ENCODE measurements at regions not wholly inside any gene's neighbourhood (a gene's known extent, or its start where the extent isn't known, plus 50 kb on each side); places are given as distances from the start of the nearest gene placed in this dataset.

DNA sequence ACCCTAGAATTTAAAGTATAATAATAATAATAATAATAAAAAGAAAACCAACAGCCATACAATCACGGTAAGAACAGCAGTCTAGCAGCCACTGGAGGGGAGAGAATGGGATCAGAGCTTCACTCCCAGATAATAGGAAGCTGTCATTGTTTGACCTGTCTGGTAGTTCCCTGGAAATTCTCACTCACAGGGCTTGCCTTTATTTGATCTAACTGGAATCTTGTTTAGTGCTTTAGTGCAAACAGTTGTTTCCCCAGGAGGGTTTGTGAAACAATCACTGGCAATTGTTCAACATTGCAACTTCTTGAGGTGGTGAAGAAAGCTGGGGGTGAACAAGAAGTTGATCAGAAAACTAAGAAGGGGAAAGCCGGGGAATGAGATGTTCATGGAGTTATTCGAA lies 68.7 kb upstream of the PTCSC3 start:
- no peak for TF ChIP-seq ZFX (IDR thresholded peaks at IDR 0.05)
- TF ChIP-seq, protein P1, sequence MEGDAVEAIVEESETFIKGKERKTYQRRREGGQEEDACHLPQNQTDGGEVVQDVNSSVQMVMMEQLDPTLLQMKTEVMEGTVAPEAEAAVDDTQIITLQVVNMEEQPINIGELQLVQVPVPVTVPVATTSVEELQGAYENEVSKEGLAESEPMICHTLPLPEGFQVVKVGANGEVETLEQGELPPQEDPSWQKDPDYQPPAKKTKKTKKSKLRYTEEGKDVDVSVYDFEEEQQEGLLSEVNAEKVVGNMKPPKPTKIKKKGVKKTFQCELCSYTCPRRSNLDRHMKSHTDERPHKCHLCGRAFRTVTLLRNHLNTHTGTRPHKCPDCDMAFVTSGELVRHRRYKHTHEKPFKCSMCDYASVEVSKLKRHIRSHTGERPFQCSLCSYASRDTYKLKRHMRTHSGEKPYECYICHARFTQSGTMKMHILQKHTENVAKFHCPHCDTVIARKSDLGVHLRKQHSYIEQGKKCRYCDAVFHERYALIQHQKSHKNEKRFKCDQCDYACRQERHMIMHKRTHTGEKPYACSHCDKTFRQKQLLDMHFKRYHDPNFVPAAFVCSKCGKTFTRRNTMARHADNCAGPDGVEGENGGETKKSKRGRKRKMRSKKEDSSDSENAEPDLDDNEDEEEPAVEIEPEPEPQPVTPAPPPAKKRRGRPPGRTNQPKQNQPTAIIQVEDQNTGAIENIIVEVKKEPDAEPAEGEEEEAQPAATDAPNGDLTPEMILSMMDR (conservative IDR thresholded peaks at IDR 0.05): no peak
- H3K27ac ChIP-seq: no peak overlapping the region

DNA sequence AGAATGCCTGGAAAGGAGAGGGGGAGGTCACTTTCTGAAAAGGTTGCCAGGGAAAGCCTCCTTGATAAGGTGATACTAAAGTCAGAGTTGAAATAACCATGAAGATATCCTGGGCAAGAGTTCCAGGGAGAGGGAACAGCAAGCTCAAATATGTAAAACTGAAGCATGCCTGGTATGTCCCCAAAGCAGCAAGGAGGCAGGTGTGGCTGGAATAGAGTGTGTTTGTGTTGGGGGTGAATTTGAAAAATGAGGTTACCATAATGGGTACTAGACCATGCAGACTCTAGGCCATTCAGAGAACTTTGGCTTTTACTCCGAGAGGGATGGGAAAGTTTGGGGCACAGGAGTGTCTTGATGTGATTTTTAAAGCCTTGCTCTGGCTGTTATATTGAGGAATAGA lies 66.7 kb upstream of the PTCSC3 start:
- TF ChIP-seq, protein P1 (conservative IDR thresholded peaks at IDR 0.05): no peak
- no peak for TF ChIP-seq ZFX (IDR thresholded peaks at IDR 0.05)
- H3K27ac ChIP-seq: no peak overlapping the region

DNA sequence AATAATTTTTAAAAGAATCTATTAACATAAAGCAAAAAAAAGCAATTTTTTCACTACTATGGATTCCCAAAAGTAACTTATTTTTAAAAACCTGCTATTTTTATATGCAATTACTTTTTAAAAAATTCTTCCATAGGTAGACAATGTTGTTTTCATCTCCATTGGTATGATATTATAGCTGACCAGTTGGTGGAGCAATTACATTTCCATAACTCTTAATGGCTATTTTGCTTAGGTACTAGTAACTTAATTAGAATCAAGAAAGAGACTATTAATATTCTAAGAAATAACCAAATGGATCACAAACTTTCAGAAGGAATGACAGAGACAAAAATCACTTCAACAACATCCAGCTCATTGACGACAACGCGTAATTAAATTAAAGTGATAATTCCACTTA lies 64.7 kb upstream of the PTCSC3 start:
- no peak for TF ChIP-seq ZFX (IDR thresholded peaks at IDR 0.05)
- TF ChIP-seq, protein P1 (conservative IDR thresholded peaks at IDR 0.05): peak; percentile 54

DNA sequence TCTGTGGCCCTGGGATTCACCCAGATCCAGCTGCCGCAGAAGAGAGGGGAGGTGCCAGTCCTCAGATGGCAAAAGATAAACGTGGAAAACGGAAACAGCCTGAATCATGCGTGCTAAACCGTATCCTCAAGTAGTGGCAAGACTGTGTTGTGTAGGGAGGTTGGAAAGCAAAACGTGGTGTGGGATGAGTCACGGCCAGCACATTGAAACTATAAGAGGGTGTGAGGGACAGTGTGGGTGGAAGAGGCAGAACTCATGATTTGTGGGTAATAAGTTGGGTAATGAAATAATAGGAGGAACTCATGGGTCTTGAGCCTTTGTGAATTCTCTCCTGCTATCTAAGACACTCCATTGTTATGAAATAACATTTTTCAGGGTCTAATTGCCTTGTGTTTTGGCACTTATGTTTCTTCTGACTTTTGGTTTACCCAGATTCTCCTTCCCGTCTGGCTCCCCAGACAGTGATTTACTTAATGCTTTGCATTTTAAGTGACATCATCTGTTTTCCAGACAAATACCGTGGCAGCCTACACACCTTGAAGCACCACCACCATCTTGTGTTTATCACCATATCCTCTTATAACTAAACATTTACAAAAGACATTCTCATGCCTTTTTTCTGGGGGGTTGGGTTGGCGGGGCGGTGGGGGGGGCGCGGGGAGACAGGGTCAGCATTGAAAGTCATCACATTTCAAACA lies 62.3 kb upstream of the PTCSC3 start:
- H3K27ac ChIP-seq: no peak overlapping the region
- TF ChIP-seq, protein P1 (conservative IDR thresholded peaks at IDR 0.05): no peak
- no peak for TF ChIP-seq ZFX (IDR thresholded peaks at IDR 0.05)

More for the DNA sequence above, 64.7 kb upstream of the PTCSC3 start:
- H3K27ac ChIP-seq: no peak overlapping the region

DNA sequence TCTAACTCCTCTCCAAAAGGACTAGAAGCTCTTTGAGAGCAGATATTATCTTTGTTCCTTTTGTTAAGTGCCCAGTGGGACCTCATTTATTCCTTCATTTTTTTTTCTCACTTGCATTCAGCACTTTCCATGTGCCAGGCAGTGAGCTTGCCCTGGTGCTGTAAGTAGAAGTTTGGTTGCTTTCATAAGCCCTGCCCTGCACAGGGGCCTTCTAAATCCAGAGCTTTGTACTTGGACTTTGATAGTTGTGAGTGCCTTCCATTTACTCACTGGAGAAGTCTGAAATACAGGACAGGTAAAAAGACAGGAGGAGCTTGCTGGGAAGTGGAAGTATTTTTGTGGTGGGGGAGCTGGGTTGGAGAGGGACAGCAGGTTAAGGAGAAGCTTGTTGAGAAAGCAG lies 56.7 kb upstream of the PTCSC3 start:
- H3K27ac ChIP-seq: no peak overlapping the region
- TF ChIP-seq ZFX (IDR thresholded peaks at IDR 0.05): no peak
- TF ChIP-seq, protein P1 (conservative IDR thresholded peaks at IDR 0.05): no peak

DNA sequence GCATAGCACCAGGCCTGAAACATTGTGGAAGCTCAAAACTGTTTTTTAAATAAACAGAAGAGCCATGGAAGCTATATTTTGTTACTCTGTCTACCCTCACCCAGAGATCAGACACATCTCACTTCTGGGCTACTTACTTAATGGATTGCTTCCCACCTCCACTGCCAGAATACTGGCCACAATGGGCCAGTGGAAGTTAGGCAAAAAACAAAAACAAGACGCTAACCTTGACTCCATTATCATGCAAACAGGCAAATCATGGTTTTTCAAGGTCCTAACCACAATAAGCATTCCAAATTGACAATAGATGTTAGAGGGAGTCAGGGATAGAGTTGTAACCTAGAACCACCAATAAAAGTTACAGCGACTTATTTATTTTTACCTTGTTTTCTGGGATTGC lies 52.7 kb upstream of the PTCSC3 start:
- TF ChIP-seq ZFX (IDR thresholded peaks at IDR 0.05): no peak
- TF ChIP-seq, protein P1 (conservative IDR thresholded peaks at IDR 0.05): no peak

DNA sequence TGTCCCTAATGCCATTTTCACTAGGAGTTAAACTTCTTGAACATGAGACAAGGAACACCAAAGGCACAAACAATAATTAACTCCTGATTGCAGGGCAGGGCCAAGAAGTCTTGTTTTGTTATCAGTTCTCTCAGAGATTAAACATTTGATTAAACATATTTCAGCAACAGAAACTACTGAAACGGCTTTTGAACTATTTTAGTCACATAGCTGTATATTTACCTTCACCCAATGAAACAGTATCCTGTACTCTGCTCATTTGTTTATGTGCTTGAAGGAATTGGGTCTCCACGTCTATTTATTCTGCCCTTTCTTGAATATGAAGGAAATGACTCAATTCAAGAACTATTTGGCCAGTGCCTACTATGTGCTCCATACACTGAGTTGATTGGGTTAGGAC lies 51.3 kb upstream of the PTCSC3 start:
- TF ChIP-seq, protein P1 (conservative IDR thresholded peaks at IDR 0.05): no peak
- TF ChIP-seq ZFX (IDR thresholded peaks at IDR 0.05): no peak
- H3K27ac ChIP-seq: no peak overlapping the region

More for the DNA sequence above, 52.7 kb upstream of the PTCSC3 start:
- H3K27ac ChIP-seq: no peak overlapping the region

All from C4-2B (cell line).